Suprapubic skin (tissue), 4 donors: ENCODE measurements at regions not wholly inside any gene's neighbourhood (a gene's known extent, or its start where the extent isn't known, plus 50 kb on each side); places are given as distances from the start of the nearest gene placed in this dataset.

Experiments
- CTCF ChIP-seq, 2 donors: fragments of 200-600 bp in 1 of 2; fragments of 450-650 bp in 1 of 2; sonication (generic) in 1 of 2; IDR thresholded peaks; one replicate each; pipeline ENCODE4 v1.5.1; 2016 to 2019; ENCODE audit warnings: antibody characterized with exemption in 2 of 2, mild to moderate bottlenecking in 1 of 2, moderate library complexity in 1 of 2
- EP300 ChIP-seq: sonication (generic); formaldehyde crosslinking; IDR thresholded peaks from one replicate; pipeline ENCODE4 v1.6.1; 2017; ENCODE audit warnings: antibody characterized with exemption
- POLR2A ChIP-seq, 2 donors: fragments of 450-650 bp; IDR thresholded peaks; one replicate each; pipeline ENCODE4 v1.6.1; 2017; ENCODE audit warnings: antibody characterized with exemption in 2 of 2, mild to moderate bottlenecking in 2 of 2, moderate library complexity in 2 of 2
- POLR2AphosphoS5 ChIP-seq, 3 donors: sonication (generic); formaldehyde crosslinking; IDR thresholded peaks; one replicate each; pipeline ENCODE4 v1.6.1; 2017; ENCODE audit warnings: antibody characterized with exemption in 3 of 3

DNA sequence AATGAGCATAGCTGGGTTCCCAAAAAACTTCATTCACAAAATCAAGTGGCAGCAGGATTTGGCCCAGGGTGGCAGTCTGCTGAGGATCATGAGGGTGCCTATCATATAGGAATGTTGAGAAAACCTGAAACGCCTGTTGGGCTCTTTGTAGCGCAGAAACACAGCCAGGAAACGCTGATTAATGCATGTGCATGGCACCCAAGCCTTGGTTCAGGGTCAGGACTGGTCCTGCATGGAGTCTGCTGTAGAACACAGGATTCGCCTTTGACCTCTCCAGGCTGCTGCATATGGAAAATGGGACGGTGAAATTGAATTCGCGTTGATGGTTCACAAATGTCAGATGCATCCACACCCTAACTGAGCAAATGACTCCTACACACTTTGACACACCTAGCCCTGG lies 227.9 kb upstream of the COPS8 start:
- TF ChIP-seq CTCF (IDR thresholded peaks at IDR 0.05) (no peak), POLR2A (IDR thresholded peaks at IDR 0.05) (no peak), POLR2AphosphoS5 (IDR thresholded peaks at IDR 0.05) (no peak), EP300 (no peak)
